Transverse colon (tissue), 4 donors: ENCODE measurements at regions not wholly inside any gene's neighbourhood (a gene's known extent, or its start where the extent isn't known, plus 50 kb on each side); places are given as distances from the start of the nearest gene placed in this dataset.

ENCODE experiments used
- DNase-seq: peaks from one replicate; pipeline ENCODE4 v3.0.0-alpha.2; 2019
- H3K27ac ChIP-seq, 4 donors: fragments of 200-600 bp; sonication (generic); 2 replicates each; pipeline ENCODE4 v1.5.1; 2016 to 2018; ENCODE audit warnings: inconsistent platforms in 4 of 4
- H3K27me3 ChIP-seq: fragments of 200-600 bp; sonication (generic); 2 replicates; pipeline ENCODE4 v1.5.1; 2017; ENCODE audit warnings: inconsistent platforms
- H3K36me3 ChIP-seq, 4 donors: fragments of 200-600 bp; sonication (generic); 2 replicates each; pipeline ENCODE4 v1.5.1; 2017 to 2019; ENCODE audit warnings: inconsistent platforms in 4 of 4
- H3K4me1 ChIP-seq, 4 donors: fragments of 200-600 bp; sonication (generic); 2 replicates each; pipeline ENCODE4 v1.5.1; 2017 to 2020; ENCODE audit warnings: inconsistent platforms in 4 of 4
- H3K4me3 ChIP-seq, 4 donors: fragments of 200-600 bp; sonication (generic); 1 replicate in 1 of 4; 2 replicates in 3 of 4; pipeline versions ENCODE4 v1.5.1 to v1.6.1; 2017 to 2019; ENCODE audit warnings: inconsistent platforms in 4 of 4
- H3K9me3 ChIP-seq, 2 donors: fragments of 200-600 bp; sonication (generic); 2 replicates each; pipeline ENCODE4 v1.5.1; 2017 to 2019; ENCODE audit warnings: inconsistent platforms in 2 of 2
- CTCF ChIP-seq, 5 experiments: fragments of 200-600 bp in 3 of 5; fragments of 450-650 bp in 2 of 5; sonication (generic) in 3 of 5; IDR thresholded peaks; 1 replicate in 2 of 5; 2 replicates in 3 of 5; pipeline ENCODE4 v1.5.1; 2016 to 2017; ENCODE audit warnings: antibody characterized with exemption in 5 of 5, inconsistent platforms in 3 of 5, mild to moderate bottlenecking in 2 of 5, moderate library complexity in 1 of 5
- EP300 ChIP-seq: sonication (generic); formaldehyde crosslinking; IDR thresholded peaks from one replicate; pipeline ENCODE4 v1.6.1; 2017; ENCODE audit warnings: antibody characterized with exemption, low read depth
- POLR2A ChIP-seq: fragments of 450-650 bp; IDR thresholded peaks from one replicate; pipeline ENCODE4 v1.6.1; 2016; ENCODE audit warnings: antibody characterized with exemption, mild to moderate bottlenecking, moderate library complexity
- POLR2AphosphoS5 ChIP-seq, 3 donors: sonication (generic); formaldehyde crosslinking; IDR thresholded peaks; one replicate each; pipeline ENCODE4 v1.6.1; 2016; ENCODE audit warnings: antibody characterized with exemption in 3 of 3
- WGBS, 2 donors: methylation state at CpG; one replicate each; pipeline ENCODE4 v1.1.5; 2018; ENCODE audit warnings: low coverage in 1 of 2; 5-methylcytosine and 5-hydroxymethylcytosine counted together
- in situ Hi-C, 4 donors: fragments of 200-750 bp; cut with MboI; loops; one replicate each; pipeline versions ENCODE4 v1.15.0 to v1.15.1; 2017; ENCODE audit warnings: low sequenced_read_pairs in 3 of 4, low pct_ligation_motif_present in 1 of 4, low pct_unique_long_range_greater_than_20kb in 1 of 4
- intact Hi-C: fragments of 100-400 bp; cut with DNase I; formaldehyde crosslinking; loops from one replicate; pipeline ENCODE4 v1.15.1; 2023; ENCODE audit warnings: low total_unique reads

DNA sequence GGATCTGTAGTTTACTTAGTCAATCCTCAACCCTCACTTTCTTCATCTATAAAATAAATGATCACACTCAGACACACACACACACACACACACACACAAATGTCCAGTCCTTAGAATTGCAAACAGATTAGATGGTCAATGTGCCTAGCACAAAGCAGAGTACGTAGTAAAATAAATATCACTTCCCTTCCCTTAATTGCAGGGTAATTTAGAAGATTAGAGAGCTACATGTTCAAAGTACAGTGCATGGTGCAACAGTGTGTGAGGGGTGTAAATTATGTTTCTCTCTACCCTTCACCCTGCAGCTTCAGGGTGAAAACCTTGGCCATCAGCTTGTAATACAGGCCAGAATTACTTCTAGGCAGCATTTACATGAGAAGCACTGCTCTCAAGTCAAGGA lies 187.0 kb upstream of the GHITM start:
- H3K27ac ChIP-seq = peak overlapping the region in 1 of 4 donors; percentile 6
- H3K36me3 ChIP-seq = no peaks in the 10 kb centered on the region
- H3K4me1 ChIP-seq = peaks cover 0 to 19% (median 3%) of the 10 kb centered on the region in 4 donors
- whole genome bisulfite sequencing, 2 donors = 20 to 40% methylated on average over 1 of the region's 1 CpG
- no peaks in the 10 kb centered on the region for H3K27me3 ChIP-seq
- no peaks in the 10 kb centered on the region for H3K9me3 ChIP-seq
- peak; percentile 11 for DNase-seq
- H3K4me3 ChIP-seq = no peak overlapping the region
- TF ChIP-seq POLR2A (no peak), POLR2AphosphoS5 (IDR thresholded peaks at IDR 0.05) (peak in 1 of 3 donors; percentile 27)
- intact Hi-C loops = no loop called here
- in situ Hi-C loops = no loop called here

DNA sequence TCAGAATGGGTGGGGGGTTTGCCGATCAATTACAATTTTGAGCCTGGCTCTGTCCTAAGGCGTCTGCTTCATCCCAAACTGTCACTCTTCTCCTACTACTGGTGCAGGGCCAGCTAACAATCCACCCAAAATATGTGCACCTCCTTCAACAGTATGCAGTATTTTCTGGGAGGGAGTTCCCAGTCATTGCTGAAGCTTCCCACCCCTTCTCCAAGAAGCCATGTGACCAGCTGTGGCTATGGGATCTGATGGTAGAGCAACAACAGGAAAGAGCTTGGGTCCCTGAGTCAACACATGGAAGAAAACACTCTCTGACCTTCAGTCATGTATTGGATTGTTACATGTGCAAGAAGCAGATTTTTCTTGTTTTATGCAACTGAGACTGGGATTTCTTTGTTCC lies 185.7 kb upstream of the GHITM start:
- no peaks in the 10 kb centered on the region for H3K27me3 ChIP-seq
- in situ Hi-C loops (no loop called here), intact Hi-C loops (no loop called here)
- no peak for TF ChIP-seq POLR2AphosphoS5 (IDR thresholded peaks at IDR 0.05)
- no peak for TF ChIP-seq EP300
- TF ChIP-seq CTCF (IDR thresholded peaks at IDR 0.05) = no peak
- TF ChIP-seq POLR2A = no peak
- H3K4me3 ChIP-seq = no peak overlapping the region
- H3K9me3 ChIP-seq = no peaks in the 10 kb centered on the region
- peaks cover 0 to 19% (median 3%) of the 10 kb centered on the region in 4 donors for H3K4me1 ChIP-seq
- no peaks in the 10 kb centered on the region for H3K36me3 ChIP-seq
- DNase-seq = no peak
- WGBS, 2 donors = 82% methylated on average over 2 of the region's 2 CpGs; no CpG with 5 or more reads in 1 of the 2 donors
- no peak overlapping the region for H3K27ac ChIP-seq

GRCh38 chr10:83954193-83954799 lies 185.0 kb upstream of the GHITM start:
- DNase-seq = no peak
- Histone ChIP-seq H3K9me3 (no peaks in the 10 kb centered on the region), H3K4me3 (no peak overlapping the region), H3K27me3 (no peaks in the 10 kb centered on the region), H3K27ac (no peak overlapping the region), H3K4me1 (peaks cover 0 to 19% (median 3%) of the 10 kb centered on the region in 4 donors), H3K36me3 (no peaks in the 10 kb centered on the region)
- intact Hi-C loops (no loop called here), in situ Hi-C loops (no loop called here)
- WGBS, 2 donors = 48 to 64% methylated on average over 3 to 4 of the region's 4 CpGs
- TF ChIP-seq EP300 (no peak), POLR2AphosphoS5 (IDR thresholded peaks at IDR 0.05) (no peak), CTCF (IDR thresholded peaks at IDR 0.05) (no peak), POLR2A (no peak)

- DNase-seq = no peak
- H3K27me3 ChIP-seq = no peaks in the 10 kb centered on the region
- no peaks in the 10 kb centered on the region for H3K9me3 ChIP-seq
- H3K4me3 ChIP-seq = no peak overlapping the region
- peaks cover 0 to 19% (median 3%) of the 10 kb centered on the region in 4 donors for H3K4me1 ChIP-seq
- no peak for TF ChIP-seq EP300
- no peak for TF ChIP-seq POLR2A
- TF ChIP-seq CTCF (IDR thresholded peaks at IDR 0.05) = no peak
- TF ChIP-seq POLR2AphosphoS5 (IDR thresholded peaks at IDR 0.05) = no peak
- H3K27ac ChIP-seq = no peak overlapping the region
- WGBS, 2 donors = 77 to 81% methylated on average over 2 of the region's 2 CpGs
- H3K36me3 ChIP-seq = no peaks in the 10 kb centered on the region
- in situ Hi-C loops = no loop called here
- intact Hi-C loops = no loop called here
Observed at GRCh38 chr10:83955406-83955805, 183.9 kb upstream of the GHITM start.
